ENCODE measurements at regions not wholly inside any gene's neighbourhood (a gene's known extent, or its start where the extent isn't known, plus 50 kb on each side); places are given as distances from the start of the nearest gene placed in this dataset.
"Not testable (repeated sequence)": the region's sequence is repeated elsewhere in the genome, so short reads cannot be mapped to it uniquely, and the experiment has no call there.

- H2BK120ac ChIP-seq (replicated peaks; ENCODE audit: low read depth, low read length); H3K14ac ChIP-seq (ENCODE audit: insufficient read length); H3K4ac ChIP-seq (replicated peaks; ENCODE audit: insufficient read length, low read depth, low read length); H3K56ac ChIP-seq (replicated peaks; ENCODE audit: insufficient read length, low read depth, low read length); H3K4me1 ChIP-seq (replicated peaks in 1 of 4; ENCODE audit: control insufficient read depth in 3 of 4, insufficient read depth in 4 of 4, low read length in 3 of 4); POLR2A ChIA-PET (ENCODE audit: partially characterized antibody); H3K4me2 ChIP-seq (ENCODE audit: insufficient read depth in 1 of 2, low read depth in 2 of 2, low read length in 2 of 2); H3K23ac ChIP-seq (ENCODE audit: insufficient read length); H4K5ac ChIP-seq (ENCODE audit: insufficient read length, low read depth, low read length); H3K79me2 ChIP-seq (ENCODE audit: control insufficient read depth in 1 of 2, insufficient read depth in 2 of 2, low read length in 2 of 2); H3K27me3 ChIP-seq (replicated peaks in 1 of 4; ENCODE audit: control insufficient read depth in 3 of 4, extremely low read depth in 1 of 4, insufficient read depth in 3 of 4, low read length in 3 of 4); H2BK12ac ChIP-seq (ENCODE audit: low read depth, low read length); H3K36me3 ChIP-seq (ENCODE audit: control insufficient read depth in 2 of 4, insufficient read depth in 4 of 4, low read length in 3 of 4); DNase-seq (ENCODE audit: low read depth in 1 of 2, low spot score in 2 of 2); H2BK20ac ChIP-seq (ENCODE audit: low read length); H2BK5ac ChIP-seq (ENCODE audit: low read depth, low read length); H3K27ac ChIP-seq (ENCODE audit: low read depth, low read length); FAIRE-seq; H3K9ac ChIP-seq (replicated peaks in 1 of 4; ENCODE audit: extremely low read depth in 1 of 4, low read depth in 3 of 4, low read length in 3 of 4); H3K79me1 ChIP-seq (ENCODE audit: low read depth, low read length); H3K23me2 ChIP-seq (ENCODE audit: low read depth, low read length); H4K91ac ChIP-seq (replicated peaks; ENCODE audit: insufficient read length, low read length); H2AFZ ChIP-seq (ENCODE audit: low read length); H3K4me3 ChIP-seq (ENCODE audit: extremely low read depth in 1 of 4, insufficient read depth in 2 of 4, low read depth in 3 of 4, low read length in 4 of 4); H2BK15ac ChIP-seq (ENCODE audit: low read length); H2AK5ac ChIP-seq (ENCODE audit: low read depth, low read length); H3K18ac ChIP-seq (ENCODE audit: extremely low read depth, low read length); H3K9me3 ChIP-seq (ENCODE audit: insufficient read depth in 2 of 2, low read depth in 1 of 2, low read length in 1 of 2); H4K20me1 ChIP-seq (replicated peaks in 1 of 2; ENCODE audit: control insufficient read depth in 1 of 2, insufficient read depth in 2 of 2, low read length in 2 of 2); H4K8ac ChIP-seq (ENCODE audit: extremely low read depth, insufficient read depth, low read length): not testable (repeated sequence)
- 95% methylated on average over 7 of the region's 7 CpGs; no CpG with 5 or more reads in 1 of the 2 experiments for WGBS, 2 experiments (ENCODE audit: extremely low coverage in 1 of 2, insufficient coverage in 1 of 2, insufficient read length in 1 of 2, insufficient replicate concordance in 2 of 2, low coverage in 1 of 2, low lambda C conversion rate in 2 of 2, missing lambda C conversion rate in 1 of 2)
- CTCF ChIA-PET (ENCODE audit: partially characterized antibody), result interaction anchor here (0.6 to 1.3 kb wide), 4 partner anchors 11 to 414 kb away, joined by 3 to 5 read pairs (median 3); no protein-coding TSS in a partner anchor
These were observed 58.5 kb upstream of the FGF3 start for GRCh38 chr11:69877704-69878103.
